Caco-2 (cell line): ENCODE measurements at regions not wholly inside any gene's neighbourhood (a gene's known extent, or its start where the extent isn't known, plus 50 kb on each side); places are given as distances from the start of the nearest gene placed in this dataset.
A peak's percentile ranks its signal among the peaks of the same experiment; 100 is the strongest.

Experiments
- BruUV-seq: library from RNA; stranded (reverse); fragments of 400-500 nt; replicated peaks from 2 replicates; lab custom pipeline; 2021; lab: Mats Ljungman, UMichigan
- CTCF ChIA-PET: fragments of 300-600 bp; sonication (Branson Sonifier 250); formaldehyde crosslinking; loops from one replicate; lab custom pipeline; 2022; ENCODE audit warnings: antibody characterized with exemption; lab: Charles Lee
- POLR2A ChIA-PET: fragments of 300-600 bp; sonication (Branson Sonifier 250); formaldehyde crosslinking; loops from one replicate; lab custom pipeline; 2022; ENCODE audit warnings: antibody characterized with exemption; lab: Charles Lee
- DNase-seq, 2 experiments: peaks; one replicate each; pipeline versions ENCODE4 v3.0.0 to v3.0.0-alpha.2; 2020 to 2022
- H3K27me3 ChIP-seq: replicated peaks from 2 replicates; pipeline ENCODE4 v1.6.0; 2011; ENCODE audit warnings: low read length; ENCODE audit not compliant: control insufficient read depth, insufficient read depth
- H3K36me3 ChIP-seq: 2 replicates; pipeline ENCODE4 v1.5.1; 2011; ENCODE audit warnings: low read length; ENCODE audit not compliant: control insufficient read depth, insufficient read depth
- H3K4me1 ChIP-seq: fragments of 250-450 bp; sonication (Bioruptor Pico); 2 replicates; pipeline ENCODE4 v1.5.1; 2020; ENCODE audit warnings: mild to moderate bottlenecking
- H3K4me3 ChIP-seq: 2 replicates; pipeline ENCODE4 v1.5.1; 2011; ENCODE audit warnings: low read depth, mild to moderate bottlenecking, control low read depth, low read length
- H3K9me3 ChIP-seq: fragments of 250-450 bp; sonication (Bioruptor Pico); 2 replicates; pipeline ENCODE4 v1.5.1; 2020; ENCODE audit warnings: mild to moderate bottlenecking, moderate library complexity
- H3K27ac Mint-ChIP-seq: one replicate; pipeline ENCODE4 v1.8.0; 2022; ENCODE audit warnings: mixed read lengths; ENCODE audit not compliant: unreplicated experiment
- H3K27me3 Mint-ChIP-seq: one replicate; pipeline ENCODE4 v1.8.0; 2022; ENCODE audit warnings: mixed read lengths; ENCODE audit not compliant: insufficient read depth, unreplicated experiment
- H3K36me3 Mint-ChIP-seq: one replicate; pipeline ENCODE4 v1.8.0; 2022; ENCODE audit warnings: mild to moderate bottlenecking, mixed read lengths; ENCODE audit not compliant: insufficient read depth, unreplicated experiment
- H3K4me1 Mint-ChIP-seq: one replicate; pipeline ENCODE4 v1.8.0; 2022; ENCODE audit warnings: low read depth, mixed read lengths; ENCODE audit not compliant: unreplicated experiment
- H3K4me3 Mint-ChIP-seq: one replicate; pipeline ENCODE4 v1.8.0; 2022; ENCODE audit warnings: mild to moderate bottlenecking, moderate library complexity, mixed read lengths; ENCODE audit not compliant: unreplicated experiment
- H3K9me3 Mint-ChIP-seq: one replicate; pipeline ENCODE4 v1.8.0; 2022; ENCODE audit warnings: mixed read lengths; ENCODE audit not compliant: unreplicated experiment
- intact Hi-C: fragments of 100-400 bp; cut with micrococcal nuclease; formaldehyde crosslinking; loops from one replicate; pipeline ENCODE4 v1.10.0; 2022; ENCODE audit not compliant: unreplicated experiment
- TF ChIP-seq, protein P1 (sequence below), 2 experiments: fragments of 200-600 bp in 1 of 2; IDR thresholded peaks; 1 replicate in 1 of 2; 2 replicates in 1 of 2; pipeline versions ENCODE4 v1.5.1 to v1.8.0; 2011 to 2022; ENCODE audit warnings: antibody characterized with exemption in 1 of 2, control low read depth in 1 of 2, inconsistent platforms in 1 of 2, low read depth in 1 of 2, low read length in 1 of 2, mild to moderate bottlenecking in 1 of 2, moderate library complexity in 1 of 2; ENCODE audit not compliant: insufficient read depth in 1 of 2, severe bottlenecking in 1 of 2, unreplicated experiment in 1 of 2

- Mint-ChIP-seq H3K27ac (no peak overlapping the region), H3K4me3 (no peak overlapping the region), H3K36me3 (no peaks in the 10 kb centered on the region), H3K9me3 (no peaks in the 10 kb centered on the region), H3K4me1 (no peaks in the 10 kb centered on the region), H3K27me3 (peaks cover 6% of the 10 kb centered on the region)
- ChIA-PET POLR2A (no interaction called here), CTCF (no interaction called here)
- Histone ChIP-seq H3K36me3 (no peaks in the 10 kb centered on the region), H3K4me3 (no peak overlapping the region), H3K27me3 (no peaks in the 10 kb centered on the region), H3K4me1 (no peaks in the 10 kb centered on the region), H3K9me3 (no peaks in the 10 kb centered on the region)
- intact Hi-C loops, result no loop called here
- TF ChIP-seq, protein P1, sequence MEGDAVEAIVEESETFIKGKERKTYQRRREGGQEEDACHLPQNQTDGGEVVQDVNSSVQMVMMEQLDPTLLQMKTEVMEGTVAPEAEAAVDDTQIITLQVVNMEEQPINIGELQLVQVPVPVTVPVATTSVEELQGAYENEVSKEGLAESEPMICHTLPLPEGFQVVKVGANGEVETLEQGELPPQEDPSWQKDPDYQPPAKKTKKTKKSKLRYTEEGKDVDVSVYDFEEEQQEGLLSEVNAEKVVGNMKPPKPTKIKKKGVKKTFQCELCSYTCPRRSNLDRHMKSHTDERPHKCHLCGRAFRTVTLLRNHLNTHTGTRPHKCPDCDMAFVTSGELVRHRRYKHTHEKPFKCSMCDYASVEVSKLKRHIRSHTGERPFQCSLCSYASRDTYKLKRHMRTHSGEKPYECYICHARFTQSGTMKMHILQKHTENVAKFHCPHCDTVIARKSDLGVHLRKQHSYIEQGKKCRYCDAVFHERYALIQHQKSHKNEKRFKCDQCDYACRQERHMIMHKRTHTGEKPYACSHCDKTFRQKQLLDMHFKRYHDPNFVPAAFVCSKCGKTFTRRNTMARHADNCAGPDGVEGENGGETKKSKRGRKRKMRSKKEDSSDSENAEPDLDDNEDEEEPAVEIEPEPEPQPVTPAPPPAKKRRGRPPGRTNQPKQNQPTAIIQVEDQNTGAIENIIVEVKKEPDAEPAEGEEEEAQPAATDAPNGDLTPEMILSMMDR (IDR thresholded peaks at IDR 0.05; ENCODE audit: insufficient read depth in 1 of 2, low read depth in 1 of 2, low read length in 1 of 2, severe bottlenecking in 1 of 2, unreplicated experiment in 1 of 2), result no peak
- BruUV-seq, result no TSS peak
- no peak for DNase-seq
Measured at GRCh38 chr3:8276506-8276905, 225.1 kb upstream of the LMCD1 start.

GRCh38 chr3:8278448-8278847, 223.2 kb upstream of the LMCD1 start:
- no TSS peak for BruUV-seq
- no peaks in the 10 kb centered on the region for H3K4me1 ChIP-seq
- ChIA-PET CTCF (no interaction called here), POLR2A (no interaction called here)
- intact Hi-C loops, result no loop called here
- H3K4me1 Mint-ChIP-seq, result no peaks in the 10 kb centered on the region
- no peak overlapping the region for H3K4me3 Mint-ChIP-seq
- no peak overlapping the region for H3K27ac Mint-ChIP-seq
- no peak overlapping the region for H3K4me3 ChIP-seq
- H3K27me3 Mint-ChIP-seq, result peaks cover 6% of the 10 kb centered on the region
- H3K9me3 ChIP-seq, result no peaks in the 10 kb centered on the region
- no peaks in the 10 kb centered on the region for H3K36me3 ChIP-seq
- H3K36me3 Mint-ChIP-seq, result no peaks in the 10 kb centered on the region
- no peaks in the 10 kb centered on the region for H3K27me3 ChIP-seq
- DNase-seq, result peak in 1 of 2 experiments; percentile 3
- TF ChIP-seq, protein P1 (IDR thresholded peaks at IDR 0.05; ENCODE audit: insufficient read depth in 1 of 2, low read depth in 1 of 2, low read length in 1 of 2, severe bottlenecking in 1 of 2, unreplicated experiment in 1 of 2), result no peak
- H3K9me3 Mint-ChIP-seq, result no peaks in the 10 kb centered on the region

GRCh38 chr3:8279476-8279875, 222.1 kb upstream of the LMCD1 start:
- Mint-ChIP-seq H3K4me1 (no peaks in the 10 kb centered on the region), H3K36me3 (no peaks in the 10 kb centered on the region), H3K27ac (no peak overlapping the region), H3K9me3 (no peaks in the 10 kb centered on the region), H3K27me3 (peaks cover 6% of the 10 kb centered on the region), H3K4me3 (no peak overlapping the region)
- Histone ChIP-seq H3K9me3 (no peaks in the 10 kb centered on the region), H3K36me3 (no peaks in the 10 kb centered on the region), H3K4me1 (no peaks in the 10 kb centered on the region), H3K4me3 (no peak overlapping the region), H3K27me3 (no peaks in the 10 kb centered on the region)
- ChIA-PET POLR2A (no interaction called here), CTCF (no interaction called here)
- DNase-seq, result no peak
- TF ChIP-seq, protein P1 (IDR thresholded peaks at IDR 0.05; ENCODE audit: insufficient read depth in 1 of 2, low read depth in 1 of 2, low read length in 1 of 2, severe bottlenecking in 1 of 2, unreplicated experiment in 1 of 2), result no peak
- intact Hi-C loops, result no loop called here
- no TSS peak for BruUV-seq
